ENCODE measurements at regions not wholly inside any gene's neighbourhood (a gene's known extent, or its start where the extent isn't known, plus 50 kb on each side); places are given as distances from the start of the nearest gene placed in this dataset.

- TF ChIP-seq, protein P1, sequence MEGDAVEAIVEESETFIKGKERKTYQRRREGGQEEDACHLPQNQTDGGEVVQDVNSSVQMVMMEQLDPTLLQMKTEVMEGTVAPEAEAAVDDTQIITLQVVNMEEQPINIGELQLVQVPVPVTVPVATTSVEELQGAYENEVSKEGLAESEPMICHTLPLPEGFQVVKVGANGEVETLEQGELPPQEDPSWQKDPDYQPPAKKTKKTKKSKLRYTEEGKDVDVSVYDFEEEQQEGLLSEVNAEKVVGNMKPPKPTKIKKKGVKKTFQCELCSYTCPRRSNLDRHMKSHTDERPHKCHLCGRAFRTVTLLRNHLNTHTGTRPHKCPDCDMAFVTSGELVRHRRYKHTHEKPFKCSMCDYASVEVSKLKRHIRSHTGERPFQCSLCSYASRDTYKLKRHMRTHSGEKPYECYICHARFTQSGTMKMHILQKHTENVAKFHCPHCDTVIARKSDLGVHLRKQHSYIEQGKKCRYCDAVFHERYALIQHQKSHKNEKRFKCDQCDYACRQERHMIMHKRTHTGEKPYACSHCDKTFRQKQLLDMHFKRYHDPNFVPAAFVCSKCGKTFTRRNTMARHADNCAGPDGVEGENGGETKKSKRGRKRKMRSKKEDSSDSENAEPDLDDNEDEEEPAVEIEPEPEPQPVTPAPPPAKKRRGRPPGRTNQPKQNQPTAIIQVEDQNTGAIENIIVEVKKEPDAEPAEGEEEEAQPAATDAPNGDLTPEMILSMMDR (IDR thresholded peaks at IDR 0.05; ENCODE audit: unreplicated experiment in 3 of 3) = no peak
- Mint-ChIP-seq H3K27ac (no peak overlapping the region), H3K4me3 (no peak overlapping the region), H3K4me1 (no peaks in the 10 kb centered on the region), H3K9me3 (no peaks in the 10 kb centered on the region), H3K36me3 (ENCODE audit: low read depth) (no peaks in the 10 kb centered on the region), H3K27me3 (ENCODE audit: low read depth) (no peaks in the 10 kb centered on the region)
These were observed 324.7 kb upstream of the FAM47C start for GRCh38 chrX:36683507-36683906.

DNA sequence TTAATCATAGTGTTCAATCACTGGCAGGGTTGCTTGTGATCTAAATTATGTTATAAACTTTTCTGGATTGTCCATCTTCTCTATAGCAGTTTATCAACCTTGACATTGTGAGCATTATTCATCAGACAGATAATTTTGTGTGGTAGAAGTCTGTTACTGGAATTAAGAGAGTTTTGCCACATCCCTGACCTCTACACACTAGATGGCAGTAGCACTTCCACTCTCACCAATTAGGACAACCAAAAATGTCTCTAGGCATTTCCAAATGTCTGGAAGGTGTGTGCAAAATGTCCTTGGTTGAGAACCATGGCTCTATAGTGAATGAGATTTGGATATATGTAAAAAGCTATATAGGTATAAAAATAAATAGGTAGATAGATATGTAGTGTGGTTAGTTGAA lies 324.1 kb upstream of the FAM47C start:
- Mint-ChIP-seq H3K27ac (no peak overlapping the region), H3K36me3 (ENCODE audit: low read depth) (no peaks in the 10 kb centered on the region), H3K9me3 (no peaks in the 10 kb centered on the region), H3K27me3 (ENCODE audit: low read depth) (no peaks in the 10 kb centered on the region), H3K4me3 (no peak overlapping the region), H3K4me1 (no peaks in the 10 kb centered on the region)
- TF ChIP-seq, protein P1 (IDR thresholded peaks at IDR 0.05; ENCODE audit: unreplicated experiment in 3 of 3) = no peak

DNA sequence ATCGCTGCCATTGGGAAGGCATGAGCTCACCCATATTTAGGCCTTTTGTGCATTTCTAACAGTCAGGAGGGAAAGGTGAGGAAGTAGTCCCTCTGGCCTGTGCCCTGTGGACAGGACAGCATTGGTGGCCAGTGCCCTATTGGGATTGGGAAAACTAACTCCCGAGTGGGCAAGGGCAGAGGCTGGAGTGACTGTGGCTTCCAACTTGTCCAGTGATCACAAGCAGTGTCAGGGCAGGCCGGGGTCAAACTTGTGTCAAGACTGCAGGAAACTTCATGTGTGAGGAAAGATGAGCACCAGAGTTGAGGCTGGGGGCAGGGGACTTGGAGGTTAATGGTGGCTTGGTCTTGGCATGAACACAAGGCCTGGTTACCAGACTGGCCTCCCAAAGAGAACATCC lies 286.2 kb upstream of the FAM47C start:
- Mint-ChIP-seq H3K27me3 (ENCODE audit: low read depth) (no peaks in the 10 kb centered on the region), H3K4me1 (no peaks in the 10 kb centered on the region), H3K9me3 (no peaks in the 10 kb centered on the region), H3K27ac (no peak overlapping the region), H3K36me3 (ENCODE audit: low read depth) (no peaks in the 10 kb centered on the region), H3K4me3 (no peak overlapping the region)
- TF ChIP-seq, protein P1 (IDR thresholded peaks at IDR 0.05; ENCODE audit: unreplicated experiment in 3 of 3) = no peak

- TF ChIP-seq, protein P1 (IDR thresholded peaks at IDR 0.05; ENCODE audit: unreplicated experiment in 3 of 3) = no peak
- Mint-ChIP-seq H3K4me3 (no peak overlapping the region), H3K4me1 (no peaks in the 10 kb centered on the region), H3K36me3 (ENCODE audit: low read depth) (no peaks in the 10 kb centered on the region), H3K27me3 (ENCODE audit: low read depth) (no peaks in the 10 kb centered on the region), H3K27ac (no peak overlapping the region), H3K9me3 (no peaks in the 10 kb centered on the region)
These were observed 254.6 kb upstream of the FAM47C start for GRCh38 chrX:36753602-36754001.

DNA sequence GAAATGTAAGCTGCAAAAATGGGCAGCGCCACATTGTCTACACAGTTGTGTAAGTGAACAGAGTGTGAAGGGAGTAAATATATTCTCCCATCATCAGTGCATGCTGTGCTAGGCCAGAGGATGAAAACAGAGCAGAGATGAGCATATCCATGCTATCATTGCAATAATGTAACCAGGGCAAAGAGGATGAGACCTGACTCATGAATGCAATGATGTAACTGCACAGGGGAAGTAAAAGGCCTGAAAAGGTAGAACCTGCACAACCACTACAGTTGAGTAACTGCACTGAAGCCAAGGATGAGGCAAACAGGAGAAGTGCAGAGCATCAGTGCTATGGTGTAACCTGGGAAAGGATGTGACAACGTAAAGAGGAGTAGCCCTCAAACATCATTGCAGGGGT lies 220.4 kb upstream of the FAM47C start:
- Mint-ChIP-seq H3K4me1 (no peaks in the 10 kb centered on the region), H3K9me3 (no peaks in the 10 kb centered on the region), H3K4me3 (no peak overlapping the region), H3K27me3 (ENCODE audit: low read depth) (peaks cover 3% of the 10 kb centered on the region), H3K27ac (no peak overlapping the region), H3K36me3 (ENCODE audit: low read depth) (no peaks in the 10 kb centered on the region)
- TF ChIP-seq, protein P1 (IDR thresholded peaks at IDR 0.05; ENCODE audit: unreplicated experiment in 3 of 3) = no peak

DNA sequence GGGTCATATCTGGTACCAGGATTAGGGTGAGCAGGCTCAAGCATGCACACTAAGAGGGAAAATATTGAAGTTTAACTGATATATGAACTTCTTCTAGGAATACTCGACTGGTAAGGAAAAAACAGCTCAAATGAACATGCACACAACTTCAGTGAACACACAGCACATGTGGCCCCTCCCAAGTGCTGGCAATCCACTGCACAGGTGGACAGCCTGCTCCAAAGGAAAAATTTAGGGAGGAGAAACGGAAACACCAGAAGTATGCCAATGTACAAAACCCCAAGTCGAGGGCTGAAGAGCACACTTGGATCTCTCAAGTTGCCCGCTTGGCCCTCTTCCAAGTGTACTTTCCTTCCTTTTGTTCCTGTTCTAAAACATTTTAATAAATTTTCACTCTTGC lies 205.0 kb upstream of the FAM47C start:
- Mint-ChIP-seq H3K36me3 (ENCODE audit: low read depth) (no peaks in the 10 kb centered on the region), H3K27ac (no peak overlapping the region), H3K9me3 (no peaks in the 10 kb centered on the region), H3K27me3 (ENCODE audit: low read depth) (no peaks in the 10 kb centered on the region), H3K4me3 (no peak overlapping the region), H3K4me1 (no peaks in the 10 kb centered on the region)
- TF ChIP-seq, protein P1 (IDR thresholded peaks at IDR 0.05; ENCODE audit: unreplicated experiment in 3 of 3) = no peak

Measured in nephron (organoid).